ENCODE measurements at regions not wholly inside any gene's neighbourhood (a gene's known extent, or its start where the extent isn't known, plus 50 kb on each side); places are given as distances from the start of the nearest gene placed in this dataset.

GRCh38 chr14:41549821-41550607 is 56.7 kb upstream of the LRFN5 start:
- TF ChIP-seq REST (IDR thresholded peaks at IDR 0.05; ENCODE audit: insufficient read depth in 1 of 2, low read depth in 2 of 2, low read length in 2 of 2) (no peak), POLR2AphosphoS5 (IDR thresholded peaks at IDR 0.05; ENCODE audit: low read depth, low read length) (no peak), SIN3A (IDR thresholded peaks at IDR 0.05; ENCODE audit: borderline replicate concordance, insufficient read depth, low read length) (no peak)

Data from PFSK-1 (cell line).